ENCODE measurements at regions not wholly inside any gene's neighbourhood (a gene's known extent, or its start where the extent isn't known, plus 50 kb on each side); places are given as distances from the start of the nearest gene placed in this dataset.

GRCh38 chr6:139852488-139853140 lies 478.2 kb upstream of the CITED2 start:
- no peaks in the 10 kb centered on the region for H3K9me2 ChIP-seq (ENCODE audit: low read depth, low read length)

GRCh38 chr6:139852067-139852466 lies 477.6 kb upstream of the CITED2 start:
- H3K4me2 ChIP-seq (ENCODE audit: low read length) = no peak overlapping the region
- TF ChIP-seq EZH2 (IDR thresholded peaks at IDR 0.05; ENCODE audit: borderline replicate concordance, low read length) (no peak), CTCF (IDR thresholded peaks at IDR 0.05; ENCODE audit: low read length) (no peak)
- no peaks in the 10 kb centered on the region for H3K4me1 ChIP-seq (ENCODE audit: insufficient read depth, low read length, severe bottlenecking)
- H4K20me1 ChIP-seq (ENCODE audit: insufficient read depth, low read length) = no peaks in the 10 kb centered on the region
- H3K36me3 ChIP-seq (ENCODE audit: insufficient read depth, low read length) = no peaks in the 10 kb centered on the region
- H3K9me2 ChIP-seq (ENCODE audit: low read depth, low read length) = no peaks in the 10 kb centered on the region
- no peaks in the 10 kb centered on the region for H3K79me2 ChIP-seq (ENCODE audit: insufficient read depth, low read length)
- H3K9ac ChIP-seq (ENCODE audit: low read length) = no peak overlapping the region
- H3F3A ChIP-seq (ENCODE audit: insufficient read depth, low read length) = no peaks in the 10 kb centered on the region
- H2AFZ ChIP-seq (ENCODE audit: low read length) = no peak overlapping the region
- no peak overlapping the region for H3K27ac ChIP-seq (ENCODE audit: low read depth, low read length, poor library complexity, severe bottlenecking)
- no peak overlapping the region for H3K4me3 ChIP-seq (ENCODE audit: low read depth, low read length, poor library complexity, severe bottlenecking)
- H3K9me3 ChIP-seq (ENCODE audit: low read length) = no peaks in the 10 kb centered on the region
- H3K27me3 ChIP-seq (ENCODE audit: insufficient read depth, low read length) = no peaks in the 10 kb centered on the region

More at GRCh38 chr6:139852488-139853140, 478.2 kb upstream of the CITED2 start:
- Histone ChIP-seq H2AFZ (ENCODE audit: low read length) (no peak overlapping the region), H3K27ac (ENCODE audit: low read depth, low read length, poor library complexity, severe bottlenecking) (no peak overlapping the region), H3K36me3 (ENCODE audit: insufficient read depth, low read length) (no peaks in the 10 kb centered on the region), H3K4me3 (ENCODE audit: low read depth, low read length, poor library complexity, severe bottlenecking) (no peak overlapping the region), H3K9ac (ENCODE audit: low read length) (no peak overlapping the region), H3F3A (ENCODE audit: insufficient read depth, low read length) (no peaks in the 10 kb centered on the region), H3K27me3 (ENCODE audit: insufficient read depth, low read length) (no peaks in the 10 kb centered on the region), H3K4me2 (ENCODE audit: low read length) (no peak overlapping the region), H3K9me3 (ENCODE audit: low read length) (no peaks in the 10 kb centered on the region), H4K20me1 (ENCODE audit: insufficient read depth, low read length) (no peaks in the 10 kb centered on the region), H3K79me2 (ENCODE audit: insufficient read depth, low read length) (no peaks in the 10 kb centered on the region), H3K4me1 (ENCODE audit: insufficient read depth, low read length, severe bottlenecking) (no peaks in the 10 kb centered on the region)
- no peak for TF ChIP-seq EZH2 (IDR thresholded peaks at IDR 0.05; ENCODE audit: borderline replicate concordance, low read length)
- no peak for TF ChIP-seq CTCF (IDR thresholded peaks at IDR 0.05; ENCODE audit: low read length)

GRCh38 chr6:139851206-139851605 lies 476.8 kb upstream of the CITED2 start:
- H2AFZ ChIP-seq (ENCODE audit: low read length) = no peak overlapping the region

More at GRCh38 chr6:139851206-139851605, 476.8 kb upstream of the CITED2 start:
- Histone ChIP-seq H4K20me1 (ENCODE audit: insufficient read depth, low read length) (no peaks in the 10 kb centered on the region), H3K36me3 (ENCODE audit: insufficient read depth, low read length) (no peaks in the 10 kb centered on the region), H3F3A (ENCODE audit: insufficient read depth, low read length) (no peaks in the 10 kb centered on the region), H3K9me2 (ENCODE audit: low read depth, low read length) (no peaks in the 10 kb centered on the region), H3K79me2 (ENCODE audit: insufficient read depth, low read length) (no peaks in the 10 kb centered on the region), H3K4me2 (ENCODE audit: low read length) (no peak overlapping the region), H3K4me1 (ENCODE audit: insufficient read depth, low read length, severe bottlenecking) (no peaks in the 10 kb centered on the region), H3K4me3 (ENCODE audit: low read depth, low read length, poor library complexity, severe bottlenecking) (no peak overlapping the region), H3K27me3 (ENCODE audit: insufficient read depth, low read length) (no peaks in the 10 kb centered on the region), H3K27ac (ENCODE audit: low read depth, low read length, poor library complexity, severe bottlenecking) (no peak overlapping the region), H3K9ac (ENCODE audit: low read length) (no peak overlapping the region), H3K9me3 (ENCODE audit: low read length) (no peaks in the 10 kb centered on the region)
- no peak for TF ChIP-seq EZH2 (IDR thresholded peaks at IDR 0.05; ENCODE audit: borderline replicate concordance, low read length)
- TF ChIP-seq CTCF (IDR thresholded peaks at IDR 0.05; ENCODE audit: low read length) = no peak
